ENCODE measurements at regions not wholly inside any gene's neighbourhood (a gene's known extent, or its start where the extent isn't known, plus 50 kb on each side); places are given as distances from the start of the nearest gene placed in this dataset.

DNA sequence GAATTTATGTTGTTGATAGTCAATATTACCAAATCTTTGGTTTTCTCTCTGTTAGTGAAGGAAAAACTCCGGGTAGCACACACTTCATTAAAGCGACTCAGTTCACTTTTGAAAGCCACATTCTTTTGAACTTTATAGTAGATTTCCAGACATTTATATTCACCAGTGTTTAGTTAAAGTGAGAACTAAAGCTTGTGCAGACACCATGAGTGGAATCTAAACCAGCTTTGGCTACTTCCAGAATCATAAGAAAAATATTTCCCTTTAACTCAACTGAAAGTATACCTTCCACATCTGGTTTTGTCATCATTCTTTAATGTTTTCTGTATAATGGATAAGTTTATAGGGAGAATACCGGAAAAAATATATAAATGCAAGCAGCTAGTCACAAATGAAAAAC, 92.1 kb upstream of the COL21A1 start:
- no peak for TF ChIP-seq POLR2AphosphoS5 (IDR thresholded peaks at IDR 0.05; ENCODE audit: low read depth, low read length)
- no peak for TF ChIP-seq POLR2A (IDR thresholded peaks at IDR 0.05; ENCODE audit: low read depth, low read length)

All from GM12892 (cell line).